ENCODE measurements at regions not wholly inside any gene's neighbourhood (a gene's known extent, or its start where the extent isn't known, plus 50 kb on each side); places are given as distances from the start of the nearest gene placed in this dataset.

- TF ChIP-seq CTCF (IDR thresholded peaks at IDR 0.05 in 8 of 11, conservative IDR thresholded peaks at IDR 0.05 in 3 of 11) (no peak), POLR2AphosphoS5 (IDR thresholded peaks at IDR 0.05) (no peak), POLR2A (IDR thresholded peaks at IDR 0.05) (no peak)
Observed at GRCh38 chr1:11391886-11392285, 87.1 kb upstream of the DISP3 start.
